Neuronal stem cell (in vitro differentiated cells): ENCODE measurements at regions not wholly inside any gene's neighbourhood (a gene's known extent, or its start where the extent isn't known, plus 50 kb on each side); places are given as distances from the start of the nearest gene placed in this dataset.
A peak's percentile ranks its signal among the peaks of the same experiment; 100 is the strongest.

Experiments used
- DNase-seq: peaks from one replicate; pipeline ENCODE4 v3.0.0-alpha.2; 2013; ENCODE audit warnings: low spot score
- H2AFZ ChIP-seq: one replicate; pipeline ENCODE4 v1.6.1; 2013; ENCODE audit warnings: mild to moderate bottlenecking, low read length, inconsistent platforms
- H2AK5ac ChIP-seq: 2 replicates; pipeline ENCODE4 v1.6.1; 2013; ENCODE audit warnings: low read depth, mild to moderate bottlenecking, inconsistent platforms, low read length, moderate library complexity, mixed read lengths
- H2BK120ac ChIP-seq: 2 replicates; pipeline ENCODE4 v1.6.1; 2013; ENCODE audit warnings: low read depth, mild to moderate bottlenecking, inconsistent platforms, low read length, moderate library complexity, mixed read lengths
- H2BK12ac ChIP-seq: one replicate; pipeline ENCODE4 v1.6.1; 2013; ENCODE audit warnings: low read length, inconsistent platforms
- H2BK15ac ChIP-seq: 2 replicates; pipeline ENCODE4 v1.6.1; 2013; ENCODE audit warnings: mild to moderate bottlenecking, low read length, inconsistent platforms, mixed read lengths
- H2BK5ac ChIP-seq: one replicate; pipeline ENCODE4 v1.6.1; 2013; ENCODE audit warnings: inconsistent platforms, mild to moderate bottlenecking, low read length, moderate library complexity
- H3K14ac ChIP-seq: one replicate; pipeline ENCODE4 v1.6.1; 2013; ENCODE audit warnings: low read length, inconsistent platforms
- H3K18ac ChIP-seq: 2 replicates; pipeline ENCODE4 v1.6.1; 2013; ENCODE audit warnings: low read length, inconsistent platforms
- H3K23ac ChIP-seq: 2 replicates; pipeline ENCODE4 v1.6.1; 2013; ENCODE audit warnings: low read depth, mild to moderate bottlenecking, mixed read lengths, low read length, inconsistent platforms; ENCODE audit not compliant: poor library complexity
- H3K27ac ChIP-seq: replicated peaks from 3 replicates; pipeline ENCODE4 v1.5.1; 2013; ENCODE audit warnings: low read length, inconsistent platforms
- H3K27me3 ChIP-seq, 3 experiments: 2 replicates each; pipeline ENCODE4 v1.6.1; 2013; ENCODE audit warnings: low read length in 3 of 3, mild to moderate bottlenecking in 2 of 3, inconsistent platforms in 1 of 3, low read depth in 1 of 3, mixed read lengths in 1 of 3, moderate library complexity in 1 of 3; ENCODE audit not compliant: control insufficient read depth in 3 of 3, insufficient read depth in 3 of 3
- H3K36me3 ChIP-seq, 2 donors: replicated peaks in 1 of 2; 2 replicates each; pipeline ENCODE4 v1.6.1; 2013; ENCODE audit warnings: low read length in 2 of 2; ENCODE audit not compliant: control insufficient read depth in 2 of 2, insufficient read depth in 2 of 2
- H3K4ac ChIP-seq: 2 replicates; pipeline ENCODE4 v1.6.1; 2013; ENCODE audit warnings: inconsistent platforms, mild to moderate bottlenecking, low read length, moderate library complexity
- H3K4me1 ChIP-seq, 2 donors: 1 replicate in 1 of 2; 2 replicates in 1 of 2; pipeline ENCODE4 v1.6.1; 2013; ENCODE audit warnings: low read length in 2 of 2, low read depth in 1 of 2; ENCODE audit not compliant: control insufficient read depth in 2 of 2, insufficient read depth in 1 of 2
- H3K4me2 ChIP-seq: one replicate; pipeline ENCODE4 v1.6.1; 2013; ENCODE audit warnings: mild to moderate bottlenecking, low read length, inconsistent platforms; ENCODE audit not compliant: insufficient read depth, poor library complexity, severe bottlenecking
- H3K4me3 ChIP-seq, 2 donors: 2 replicates each; pipeline ENCODE4 v1.5.1; 2013; ENCODE audit warnings: low read length in 2 of 2, mild to moderate bottlenecking in 2 of 2, inconsistent platforms in 1 of 2, moderate library complexity in 1 of 2
- H3K79me1 ChIP-seq: one replicate; pipeline ENCODE4 v1.6.1; 2013; ENCODE audit warnings: low read depth, mild to moderate bottlenecking, inconsistent platforms, low read length, moderate library complexity
- H3K9ac ChIP-seq: one replicate; pipeline ENCODE4 v1.6.1; 2013; ENCODE audit warnings: mild to moderate bottlenecking, low read depth, low read length, inconsistent platforms; ENCODE audit not compliant: poor library complexity
- H3K9me3 ChIP-seq, 2 donors: replicated peaks in 1 of 2; 2 replicates each; pipeline versions ENCODE3 to v1.6.1; 2013; ENCODE audit warnings: low read length in 2 of 2, mild to moderate bottlenecking in 2 of 2, inconsistent platforms in 1 of 2, low read depth in 1 of 2, mixed read lengths in 1 of 2, moderate library complexity in 1 of 2; ENCODE audit not compliant: control insufficient read depth in 2 of 2, insufficient read depth in 1 of 2
- H4K8ac ChIP-seq: one replicate; pipeline ENCODE4 v1.6.1; 2013; ENCODE audit warnings: low read depth, mild to moderate bottlenecking, inconsistent platforms, low read length, moderate library complexity
- H4K91ac ChIP-seq: one replicate; pipeline ENCODE4 v1.6.1; 2013; ENCODE audit warnings: low read length, low read depth, mild to moderate bottlenecking, inconsistent platforms; ENCODE audit not compliant: poor library complexity
- WGBS, 2 donors: extraction: QIAGEN DNeasy Blood & Tissue Kit; methylation state at CpG; one replicate each; pipeline ENCODE4 v1.1.7; 2013; ENCODE audit warnings: missing lambda C conversion rate in 2 of 2, mixed read lengths in 1 of 2; ENCODE audit not compliant: insufficient read length in 2 of 2, insufficient replicate concordance in 1 of 2; ENCODE audit errors: extremely low coverage in 2 of 2; 5-methylcytosine and 5-hydroxymethylcytosine counted together

DNA sequence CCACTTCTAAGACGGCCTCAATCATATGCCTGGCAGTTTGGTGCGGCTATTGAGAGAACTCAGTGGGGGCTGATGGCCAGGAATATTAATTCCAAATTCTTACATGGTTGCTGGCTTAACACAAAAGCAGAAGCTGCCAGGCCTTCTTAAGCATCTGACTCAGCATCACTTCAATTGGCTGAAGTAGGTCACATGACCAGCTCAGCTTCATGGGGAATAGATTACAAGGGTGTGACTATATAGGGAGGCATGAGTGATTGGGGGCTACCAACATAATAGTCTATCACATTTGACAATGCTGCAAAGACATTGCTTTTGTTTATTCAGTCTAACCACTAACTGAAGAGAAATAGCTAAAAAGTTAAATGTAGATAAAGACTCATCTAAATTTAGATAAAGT lies 101.6 kb upstream of the ANKRD28 start:
- no peaks in the 10 kb centered on the region for H3K27me3 ChIP-seq
- H2BK120ac ChIP-seq: no peak overlapping the region
- H3K27ac ChIP-seq: no peak overlapping the region
- H2BK15ac ChIP-seq: no peak overlapping the region
- no peak overlapping the region for H2AK5ac ChIP-seq
- H3K23ac ChIP-seq: no peak overlapping the region
- H4K8ac ChIP-seq: no peak overlapping the region
- H2BK12ac ChIP-seq: no peak overlapping the region
- peak overlapping the region; percentile 59 for H2AFZ ChIP-seq
- no peak overlapping the region for H4K91ac ChIP-seq
- no peaks in the 10 kb centered on the region for H3K79me1 ChIP-seq
- H3K14ac ChIP-seq: no peak overlapping the region
- peaks cover 2 to 3% of the 10 kb centered on the region in 2 donors for H3K4me1 ChIP-seq
- no peak overlapping the region for H2BK5ac ChIP-seq
- H3K18ac ChIP-seq: peak overlapping the region; percentile 54
- H3K4me2 ChIP-seq: no peak overlapping the region
- no CpG with 5 or more reads among the region's 2 CpGs for WGBS, 2 donors
- H3K9ac ChIP-seq: no peak overlapping the region
- H3K4ac ChIP-seq: no peak overlapping the region
- H3K4me3 ChIP-seq: no peak overlapping the region
- peaks cover 0 to 2% of the 10 kb centered on the region in 2 donors for H3K9me3 ChIP-seq
- DNase-seq: no peak
- no peaks in the 10 kb centered on the region for H3K36me3 ChIP-seq

DNA sequence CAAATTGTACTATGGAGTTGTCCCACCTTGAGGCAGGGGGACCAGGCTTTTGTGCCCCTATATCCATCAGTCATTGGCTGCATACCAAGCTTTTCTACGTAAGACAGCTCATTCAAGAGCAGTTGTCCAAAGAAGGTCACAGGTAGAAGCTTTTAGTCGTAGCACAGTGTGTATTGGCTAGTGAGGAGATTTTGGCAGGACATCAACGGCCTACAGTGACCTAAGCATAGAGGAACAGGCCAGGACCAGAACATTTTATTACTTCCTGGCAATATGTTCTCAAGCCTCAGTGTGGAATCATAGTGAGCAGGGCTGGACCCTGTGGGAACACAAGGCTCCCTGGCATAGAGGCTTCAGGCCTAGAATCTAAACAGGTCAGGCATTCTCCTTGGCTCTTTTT lies 105.4 kb upstream of the ANKRD28 start:
- no peak overlapping the region for H4K8ac ChIP-seq
- H3K4me1 ChIP-seq: peaks cover 2 to 3% of the 10 kb centered on the region in 2 donors
- no peaks in the 10 kb centered on the region for H3K79me1 ChIP-seq
- H3K4ac ChIP-seq: no peak overlapping the region
- H3K18ac ChIP-seq: no peak overlapping the region
- no peaks in the 10 kb centered on the region for H3K36me3 ChIP-seq
- H2BK15ac ChIP-seq: no peak overlapping the region
- no peak for DNase-seq
- H3K9ac ChIP-seq: no peak overlapping the region
- no peak overlapping the region for H2BK120ac ChIP-seq
- H3K9me3 ChIP-seq: no peaks in the 10 kb centered on the region
- no peak overlapping the region for H3K27ac ChIP-seq
- no peak overlapping the region for H3K23ac ChIP-seq
- H3K4me2 ChIP-seq: no peak overlapping the region
- H2BK5ac ChIP-seq: no peak overlapping the region
- no peak overlapping the region for H2AFZ ChIP-seq
- H3K27me3 ChIP-seq: no peaks in the 10 kb centered on the region
- no peak overlapping the region for H4K91ac ChIP-seq
- no CpG with 5 or more reads among the region's 3 CpGs for WGBS, 2 donors
- H2AK5ac ChIP-seq: no peak overlapping the region
- H2BK12ac ChIP-seq: no peak overlapping the region
- H3K14ac ChIP-seq: no peak overlapping the region
- no peak overlapping the region for H3K4me3 ChIP-seq

DNA sequence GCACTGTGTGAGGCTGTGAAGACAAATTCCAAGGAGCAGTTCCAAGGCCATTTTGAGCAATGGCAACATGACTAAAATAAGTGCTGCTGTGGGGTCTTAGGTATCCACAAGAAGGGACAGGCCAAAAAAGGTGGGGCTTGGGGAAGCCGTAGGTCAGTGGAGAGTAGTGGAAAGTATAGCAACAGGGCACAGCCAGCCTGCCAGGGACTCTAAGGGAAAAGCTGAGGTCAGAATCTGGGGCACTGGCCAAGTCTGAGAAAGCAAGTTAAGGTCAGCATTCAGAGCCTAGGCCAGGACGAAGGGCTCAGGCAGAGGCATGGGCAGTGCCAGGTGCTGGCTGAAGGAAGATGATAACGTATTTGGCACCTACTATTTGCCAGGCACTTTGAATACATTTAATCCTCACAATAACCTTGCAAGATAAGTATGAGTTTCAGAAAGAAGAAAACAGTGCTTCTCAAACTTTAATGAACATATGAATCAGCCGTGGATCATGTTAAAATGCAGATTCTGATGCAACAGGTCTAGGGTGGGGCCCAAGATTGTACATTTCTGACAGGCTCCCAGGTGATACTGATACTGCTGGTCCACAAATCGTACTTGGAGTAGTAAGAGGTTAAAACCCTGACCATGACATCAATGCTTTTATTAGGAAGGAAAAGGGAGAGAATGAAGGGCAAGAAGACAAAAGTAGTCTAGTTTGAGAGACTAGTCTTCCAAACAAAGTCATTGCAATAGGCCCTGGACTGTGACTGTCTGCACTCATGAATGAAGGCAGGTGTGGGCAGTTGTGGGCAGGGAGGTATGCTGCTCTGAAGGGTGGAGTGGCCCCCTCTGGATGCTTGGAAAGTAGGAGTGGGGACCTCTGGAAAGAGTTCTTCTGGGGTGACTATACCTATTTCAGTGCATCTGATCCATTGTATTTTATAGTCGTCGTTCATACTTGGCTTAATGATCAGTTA lies 106.3 kb upstream of the ANKRD28 start:
- Histone ChIP-seq H4K91ac (no peak overlapping the region), H3K9ac (no peak overlapping the region), H2BK12ac (no peak overlapping the region), H3K14ac (no peak overlapping the region), H3K18ac (no peak overlapping the region), H2AFZ (no peak overlapping the region), H3K36me3 (no peaks in the 10 kb centered on the region), H3K4me3 (no peak overlapping the region), H3K79me1 (no peaks in the 10 kb centered on the region), H3K9me3 (no peaks in the 10 kb centered on the region), H3K4me2 (no peak overlapping the region), H2AK5ac (no peak overlapping the region), H3K4ac (no peak overlapping the region), H3K27me3 (no peaks in the 10 kb centered on the region), H2BK120ac (no peak overlapping the region), H3K4me1 (peaks cover 2 to 3% of the 10 kb centered on the region in 2 donors), H2BK5ac (no peak overlapping the region), H4K8ac (no peak overlapping the region), H2BK15ac (no peak overlapping the region), H3K23ac (no peak overlapping the region), H3K27ac (no peak overlapping the region)
- no CpG with 5 or more reads among the region's 7 CpGs for WGBS, 2 donors
- DNase-seq: no peak

- H3K79me1 ChIP-seq: no peaks in the 10 kb centered on the region
- H4K91ac ChIP-seq: no peak overlapping the region
- no peak overlapping the region for H3K4ac ChIP-seq
- no peak overlapping the region for H2AK5ac ChIP-seq
- WGBS, 2 donors: no CpG with 5 or more reads among the region's 1 CpG
- H2AFZ ChIP-seq: no peak overlapping the region
- no peaks in the 10 kb centered on the region for H3K27me3 ChIP-seq
- H2BK120ac ChIP-seq: no peak overlapping the region
- no peaks in the 10 kb centered on the region for H3K9me3 ChIP-seq
- no peaks in the 10 kb centered on the region for H3K36me3 ChIP-seq
- H3K27ac ChIP-seq: no peak overlapping the region
- H3K18ac ChIP-seq: no peak overlapping the region
- no peak overlapping the region for H3K23ac ChIP-seq
- no peak overlapping the region for H2BK12ac ChIP-seq
- no peak overlapping the region for H3K4me3 ChIP-seq
- no peak overlapping the region for H3K14ac ChIP-seq
- H3K4me1 ChIP-seq: no peaks in the 10 kb centered on the region
- no peak for DNase-seq
- H3K4me2 ChIP-seq: no peak overlapping the region
- no peak overlapping the region for H4K8ac ChIP-seq
- H3K9ac ChIP-seq: no peak overlapping the region
- no peak overlapping the region for H2BK5ac ChIP-seq
- H2BK15ac ChIP-seq: no peak overlapping the region
These were observed 107.3 kb upstream of the ANKRD28 start for GRCh38 chr3:15905041-15905440.
